Kidney epithelial cell (primary cell): ENCODE measurements at regions not wholly inside any gene's neighbourhood (a gene's known extent, or its start where the extent isn't known, plus 50 kb on each side); places are given as distances from the start of the nearest gene placed in this dataset.

ENCODE experiments used
- DNase-seq: peaks from one replicate; pipeline ENCODE4 v3.0.0-alpha.2; 2010; ENCODE audit warnings: low read depth
- H3K27me3 ChIP-seq: 2 replicates; pipeline ENCODE4 v1.6.0; 2011; ENCODE audit warnings: low read length; ENCODE audit not compliant: control insufficient read depth, insufficient read depth
- H3K36me3 ChIP-seq: 2 replicates; pipeline ENCODE4 v1.5.1; 2011; ENCODE audit warnings: low read length; ENCODE audit not compliant: control insufficient read depth, insufficient read depth
- H3K4me3 ChIP-seq: 2 replicates; pipeline ENCODE4 v1.5.1; 2011; ENCODE audit warnings: low read depth, mild to moderate bottlenecking, control low read depth, low read length
- CTCF ChIP-seq: IDR thresholded peaks from 2 replicates; pipeline ENCODE4 v1.5.1; 2011; ENCODE audit warnings: mild to moderate bottlenecking, moderate library complexity, low read length, control low read depth, inconsistent platforms; ENCODE audit not compliant: insufficient read depth, poor library complexity, severe bottlenecking

DNA sequence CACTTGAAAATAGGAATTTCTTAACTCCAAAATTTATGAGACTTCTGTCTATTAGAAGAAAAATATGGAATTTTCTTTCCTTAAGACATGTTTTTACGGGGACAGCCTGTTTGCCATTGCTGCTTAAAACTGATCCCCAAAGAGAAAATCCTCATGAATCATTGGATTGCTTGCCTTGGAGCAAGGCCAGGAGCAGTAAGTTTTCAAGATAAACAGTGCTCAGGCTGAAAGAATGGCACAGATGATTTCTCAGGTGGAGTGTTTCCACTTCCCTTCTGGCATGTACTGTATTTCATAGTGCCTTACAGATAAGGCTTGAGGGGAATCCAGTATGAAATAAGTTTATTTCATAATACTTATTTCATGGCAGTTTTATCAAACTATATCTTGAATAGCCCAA, 74.3 kb upstream of the MMADHC start:
- no peak for TF ChIP-seq CTCF
- Histone ChIP-seq H3K27me3 (no peaks in the 10 kb centered on the region), H3K36me3 (no peaks in the 10 kb centered on the region), H3K4me3 (no peak overlapping the region)
- peak; percentile 60 for DNase-seq

DNA sequence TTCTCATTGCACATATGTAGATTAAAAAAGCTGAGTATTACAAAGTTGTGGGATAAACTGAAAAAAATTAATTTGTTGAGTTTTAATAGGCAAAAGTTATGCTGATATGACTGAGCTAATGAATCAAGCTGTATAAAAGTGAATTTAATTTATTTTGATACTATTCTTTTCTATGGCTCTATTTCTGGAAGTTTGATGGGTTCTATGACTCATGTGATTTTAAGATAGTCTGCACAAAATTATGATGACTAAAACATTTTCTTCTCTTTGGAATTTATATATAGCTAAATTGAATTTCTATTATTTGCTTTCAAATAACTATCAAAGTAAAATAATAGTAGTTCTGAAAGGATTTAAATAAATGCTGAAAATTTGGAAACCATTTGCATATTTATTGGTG, 71.0 kb upstream of the MMADHC start:
- no peak for DNase-seq
- no peak overlapping the region for H3K4me3 ChIP-seq
- H3K36me3 ChIP-seq: no peaks in the 10 kb centered on the region
- H3K27me3 ChIP-seq: no peaks in the 10 kb centered on the region
- no peak for TF ChIP-seq CTCF

DNA sequence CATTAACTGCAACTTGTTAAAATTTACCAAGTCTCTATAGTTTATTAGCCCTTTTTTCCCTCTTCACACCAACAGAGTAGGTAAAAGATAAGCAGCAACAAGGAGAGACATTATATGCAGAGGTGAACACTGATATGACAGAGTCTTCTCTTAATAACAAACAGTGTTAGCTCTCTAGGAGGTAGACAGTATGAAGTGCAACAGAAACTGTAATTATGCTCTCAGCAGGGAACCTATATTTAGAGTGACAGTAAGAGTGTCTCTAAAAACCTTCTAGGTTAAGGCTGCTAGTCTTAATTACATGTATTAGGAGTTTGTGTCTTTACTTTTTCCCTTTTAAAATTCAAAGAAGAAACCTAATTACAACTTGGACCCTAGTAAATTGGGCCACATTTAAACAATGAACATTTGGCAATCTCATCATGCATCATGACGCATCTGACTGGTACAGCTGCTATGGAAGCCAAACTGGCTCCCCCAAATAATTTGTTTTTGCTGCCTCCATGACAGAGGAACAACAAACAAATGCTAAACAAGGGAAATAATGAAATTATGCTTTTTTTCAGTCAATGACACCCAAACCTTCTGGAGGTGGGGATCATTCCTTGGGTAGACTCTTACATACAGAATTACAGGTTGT, 69.9 kb upstream of the MMADHC start:
- Histone ChIP-seq H3K4me3 (no peak overlapping the region), H3K27me3 (no peaks in the 10 kb centered on the region), H3K36me3 (no peaks in the 10 kb centered on the region)
- TF ChIP-seq CTCF: no peak
- DNase-seq: no peak

DNA sequence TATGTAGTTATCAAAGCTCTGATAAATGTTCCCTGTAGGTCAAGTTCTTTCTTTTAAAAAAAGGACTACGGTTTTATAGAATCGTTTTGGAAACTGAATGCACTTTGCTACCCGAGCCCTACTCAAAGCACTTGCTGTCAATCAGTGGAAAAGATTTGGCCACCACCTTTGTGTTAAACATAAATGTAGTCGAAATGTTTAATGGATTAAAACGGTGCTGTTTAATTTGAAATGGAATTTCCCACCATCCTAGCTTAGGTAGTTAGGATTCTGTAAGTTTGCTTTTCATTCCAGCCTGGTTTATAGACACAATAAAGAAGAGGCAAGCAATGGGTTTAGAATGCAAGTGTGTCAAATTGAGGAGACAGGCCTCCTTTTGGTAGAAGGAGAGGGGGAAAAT, 69.4 kb upstream of the MMADHC start:
- no peak for TF ChIP-seq CTCF
- H3K36me3 ChIP-seq: no peaks in the 10 kb centered on the region
- H3K4me3 ChIP-seq: no peak overlapping the region
- no peak for DNase-seq
- H3K27me3 ChIP-seq: no peaks in the 10 kb centered on the region

DNA sequence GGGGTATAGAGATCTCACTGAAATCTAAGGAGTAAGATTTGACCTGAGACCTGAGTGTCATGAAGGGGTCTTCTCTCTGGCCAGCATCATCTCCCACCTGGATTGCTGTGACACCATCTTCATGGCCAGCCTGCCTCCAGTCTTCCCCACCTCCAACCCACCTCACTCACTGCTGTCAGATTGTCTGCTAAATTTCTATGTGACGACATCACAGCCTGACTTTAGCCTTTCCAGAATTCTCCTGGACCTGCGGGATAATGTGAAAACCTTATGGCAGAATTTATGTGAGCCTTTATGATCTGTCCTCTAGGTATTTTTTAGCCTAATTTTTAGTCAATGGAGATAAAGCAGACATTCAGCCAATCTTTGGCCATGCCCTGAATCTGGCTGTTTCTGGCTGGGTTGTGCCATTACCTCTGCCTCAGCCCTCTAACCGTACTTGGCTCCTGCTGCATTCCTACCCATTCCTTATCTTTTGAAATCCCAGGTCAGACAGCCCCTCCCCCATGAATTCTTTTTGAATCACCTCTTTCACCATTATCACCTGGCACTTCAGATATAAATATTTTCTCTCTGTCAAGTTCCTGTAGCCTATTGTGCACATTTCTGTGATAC, 66.4 kb upstream of the MMADHC start:
- no peak overlapping the region for H3K4me3 ChIP-seq
- H3K27me3 ChIP-seq: no peaks in the 10 kb centered on the region
- no peak for DNase-seq
- H3K36me3 ChIP-seq: no peaks in the 10 kb centered on the region
- TF ChIP-seq CTCF: no peak

GRCh38 chr2:149652926-149653325, 65.4 kb upstream of the MMADHC start:
- no peak for DNase-seq
- H3K36me3 ChIP-seq: no peaks in the 10 kb centered on the region
- TF ChIP-seq CTCF: no peak
- no peaks in the 10 kb centered on the region for H3K27me3 ChIP-seq
- no peak overlapping the region for H3K4me3 ChIP-seq
